H9 (cell line): ENCODE measurements at regions not wholly inside any gene's neighbourhood (a gene's known extent, or its start where the extent isn't known, plus 50 kb on each side); places are given as distances from the start of the nearest gene placed in this dataset.

ENCODE experiments used
- DNase-seq: peaks from one replicate; pipeline ENCODE4 v3.0.0-alpha.2; 2017
- H2AFZ ChIP-seq: one replicate; pipeline ENCODE4 v1.6.1; 2013; ENCODE audit warnings: mild to moderate bottlenecking, low read length, control low read depth, moderate library complexity
- H2AK5ac ChIP-seq: 2 replicates; pipeline ENCODE4 v1.6.1; 2013; ENCODE audit warnings: low read length, control low read depth, mixed read lengths; ENCODE audit not compliant: insufficient read length
- H2BK120ac ChIP-seq: one replicate; pipeline ENCODE4 v1.6.1; 2013; ENCODE audit warnings: low read depth, mild to moderate bottlenecking, low read length, control low read depth, inconsistent platforms; ENCODE audit not compliant: poor library complexity, severe bottlenecking
- H2BK12ac ChIP-seq: 2 replicates; pipeline ENCODE4 v1.6.1; 2013; ENCODE audit warnings: low read length, control low read depth, mixed read lengths, low read depth; ENCODE audit not compliant: insufficient read length
- H2BK15ac ChIP-seq: 2 replicates; pipeline ENCODE4 v1.6.1; 2013; ENCODE audit warnings: low read depth, low read length, control low read depth
- H2BK20ac ChIP-seq: one replicate; pipeline ENCODE4 v1.6.1; 2013; ENCODE audit warnings: low read depth, mild to moderate bottlenecking, low read length, control low read depth, inconsistent platforms; ENCODE audit not compliant: poor library complexity, severe bottlenecking
- H2BK5ac ChIP-seq: 2 replicates; pipeline ENCODE4 v1.6.1; 2013; ENCODE audit warnings: low read length, control low read depth, mixed read lengths; ENCODE audit not compliant: insufficient read length
- H3K14ac ChIP-seq: 2 replicates; pipeline ENCODE4 v1.6.1; 2013; ENCODE audit warnings: low read length, control low read depth; ENCODE audit not compliant: insufficient read depth
- H3K18ac ChIP-seq: 2 replicates; pipeline ENCODE4 v1.6.1; 2013; ENCODE audit warnings: low read depth, mild to moderate bottlenecking, mixed read lengths, low read length, control low read depth; ENCODE audit not compliant: insufficient read length
- H3K23ac ChIP-seq: 2 replicates; pipeline ENCODE4 v1.6.1; 2013; ENCODE audit warnings: low read length, control low read depth, mixed read lengths, low read depth; ENCODE audit not compliant: insufficient read length
- H3K23me2 ChIP-seq: 2 replicates; pipeline ENCODE4 v1.6.1; 2013; ENCODE audit warnings: low read depth, mild to moderate bottlenecking, mixed read lengths, low read length, control low read depth; ENCODE audit not compliant: insufficient read length, poor library complexity, severe bottlenecking
- H3K27ac ChIP-seq: 2 replicates; pipeline ENCODE4 v1.5.1; 2013; ENCODE audit warnings: low read length, control low read depth, mixed read lengths, low read depth; ENCODE audit not compliant: insufficient read length
- H3K27me3 ChIP-seq: 2 replicates; pipeline ENCODE4 v1.6.1; 2013; ENCODE audit warnings: low read length, control low read depth, inconsistent platforms; ENCODE audit not compliant: insufficient read depth
- H3K4ac ChIP-seq: 2 replicates; pipeline ENCODE4 v1.6.1; 2013; ENCODE audit warnings: low read depth, mild to moderate bottlenecking, control low read depth, inconsistent platforms, low read length, moderate library complexity
- H3K4me1 ChIP-seq: 2 replicates; pipeline ENCODE4 v1.6.1; 2013; ENCODE audit warnings: low read length, control low read depth, inconsistent platforms; ENCODE audit not compliant: insufficient read depth
- H3K4me2 ChIP-seq: 2 replicates; pipeline ENCODE4 v1.6.1; 2013; ENCODE audit warnings: low read length, control low read depth, mixed read lengths; ENCODE audit not compliant: insufficient read length, insufficient read depth
- H3K56ac ChIP-seq: 2 replicates; pipeline ENCODE4 v1.6.1; 2013; ENCODE audit warnings: low read depth, mild to moderate bottlenecking, mixed read lengths, low read length, control low read depth; ENCODE audit not compliant: insufficient read length
- H3K79me1 ChIP-seq: 2 replicates; pipeline ENCODE4 v1.6.1; 2013; ENCODE audit warnings: low read depth, mild to moderate bottlenecking, moderate library complexity, low read length, control low read depth, inconsistent platforms; ENCODE audit not compliant: insufficient read depth, poor library complexity, severe bottlenecking
- H3K79me2 ChIP-seq: 2 replicates; pipeline ENCODE4 v1.6.1; 2013; ENCODE audit warnings: low read length, control low read depth, inconsistent platforms; ENCODE audit not compliant: insufficient read depth
- H3K9ac ChIP-seq: 2 replicates; pipeline ENCODE4 v1.6.1; 2013; ENCODE audit warnings: low read length, control low read depth, mixed read lengths; ENCODE audit not compliant: insufficient read length; ENCODE audit errors: extremely low read depth
- H3K9me3 ChIP-seq: one replicate; pipeline ENCODE4 v1.6.1; 2013; ENCODE audit warnings: low read depth, low read length, inconsistent platforms; ENCODE audit not compliant: control insufficient read depth
- H3T11ph ChIP-seq: one replicate; pipeline ENCODE4 v1.6.1; 2013; ENCODE audit warnings: mild to moderate bottlenecking, low read length, control low read depth, inconsistent platforms
- H4K20me1 ChIP-seq: one replicate; pipeline ENCODE4 v1.6.1; 2013; ENCODE audit not compliant: control insufficient read depth, insufficient read length, insufficient read depth
- H4K5ac ChIP-seq: 2 replicates; pipeline ENCODE4 v1.6.1; 2013; ENCODE audit warnings: low read depth, mild to moderate bottlenecking, mixed read lengths, low read length, control low read depth; ENCODE audit not compliant: insufficient read length
- H4K8ac ChIP-seq: replicated peaks from 2 replicates; pipeline ENCODE4 v1.6.1; 2013; ENCODE audit warnings: low read length, control low read depth, mixed read lengths, low read depth; ENCODE audit not compliant: insufficient read length
- H4K91ac ChIP-seq: 2 replicates; pipeline ENCODE4 v1.6.1; 2013; ENCODE audit warnings: low read depth, mild to moderate bottlenecking, moderate library complexity, mixed read lengths, low read length, control low read depth; ENCODE audit not compliant: insufficient read length
- H3K27ac Mint-ChIP-seq, 3 experiments: 2 replicates in 2 of 3; 3 replicates in 1 of 3; pipeline ENCODE4 v1.8.0; 2020 to 2021; ENCODE audit warnings: mixed read lengths in 3 of 3, mild to moderate bottlenecking in 1 of 3, moderate library complexity in 1 of 3
- H3K27me3 Mint-ChIP-seq: 2 replicates; pipeline ENCODE4 v1.8.0; 2021; ENCODE audit warnings: low read depth, mild to moderate bottlenecking, moderate library complexity, mixed read lengths
- H3K36me3 Mint-ChIP-seq, 3 experiments: 2 replicates in 2 of 3; 3 replicates in 1 of 3; pipeline ENCODE4 v1.8.0; 2020 to 2021; ENCODE audit warnings: low read depth in 3 of 3, mixed read lengths in 3 of 3; ENCODE audit not compliant: insufficient read depth in 1 of 3
- H3K4me1 Mint-ChIP-seq, 2 experiments: 2 replicates each; pipeline ENCODE4 v1.8.0; 2020; ENCODE audit warnings: mixed read lengths in 2 of 2
- H3K4me3 Mint-ChIP-seq, 2 experiments: 2 replicates in 1 of 2; 3 replicates in 1 of 2; pipeline ENCODE4 v1.8.0; 2020 to 2021; ENCODE audit warnings: mild to moderate bottlenecking in 2 of 2, mixed read lengths in 2 of 2, moderate library complexity in 1 of 2
- H3K9me3 Mint-ChIP-seq, 2 experiments: 2 replicates in 1 of 2; 3 replicates in 1 of 2; pipeline ENCODE4 v1.8.0; 2020; ENCODE audit warnings: mild to moderate bottlenecking in 2 of 2, mixed read lengths in 2 of 2, moderate library complexity in 1 of 2
- CTCF ChIP-seq: fragments of 200-600 bp; sonication (generic); conservative IDR thresholded peaks from 3 replicates; pipeline ENCODE4 v1.8.0; 2021; ENCODE audit warnings: antibody characterized with exemption, mild to moderate bottlenecking
- WGBS: extraction: QIAGEN DNeasy Blood & Tissue Kit; methylation state at CpG from one replicate; pipeline ENCODE4 v1.1.7; 2013; ENCODE audit warnings: missing lambda C conversion rate, low lambda C conversion rate, mixed read lengths; ENCODE audit not compliant: insufficient read length; ENCODE audit errors: extremely low coverage; 5-methylcytosine and 5-hydroxymethylcytosine counted together

- Histone ChIP-seq H2AFZ (no peak overlapping the region), H2AK5ac (no peak overlapping the region), H3K79me2 (no peaks in the 10 kb centered on the region), H3K14ac (no peak overlapping the region), H3K27ac (no peak overlapping the region), H3K4ac (no peak overlapping the region), H2BK120ac (no peak overlapping the region), H3K4me1 (no peaks in the 10 kb centered on the region), H3K23me2 (no peaks in the 10 kb centered on the region), H4K91ac (no peak overlapping the region), H4K20me1 (no peaks in the 10 kb centered on the region), H3K18ac (no peak overlapping the region), H3K27me3 (no peaks in the 10 kb centered on the region), H2BK5ac (no peak overlapping the region), H3K56ac (no peak overlapping the region), H2BK20ac (no peak overlapping the region), H3K9ac (no peak overlapping the region), H2BK15ac (no peak overlapping the region), H3K9me3 (no peaks in the 10 kb centered on the region), H2BK12ac (no peak overlapping the region), H4K5ac (no peak overlapping the region), H3K79me1 (no peaks in the 10 kb centered on the region), H3K23ac (no peak overlapping the region), H3K4me2 (no peak overlapping the region), H4K8ac (no peak overlapping the region), H3T11ph (no peak overlapping the region)
- no peak overlapping the region for H3K4me3 Mint-ChIP-seq
- peaks cover 0 to 3% of the 10 kb centered on the region in 2 experiments; a peak in 1 of 5 replicates for H3K9me3 Mint-ChIP-seq
- no peak for DNase-seq
- H3K27ac Mint-ChIP-seq, result no peak overlapping the region
- no peaks in the 10 kb centered on the region for H3K36me3 Mint-ChIP-seq
- H3K27me3 Mint-ChIP-seq, result no peaks in the 10 kb centered on the region
- H3K4me1 Mint-ChIP-seq, result no peaks in the 10 kb centered on the region
- WGBS, result no CpG with 5 or more reads among the region's 2 CpGs
- no peak for TF ChIP-seq CTCF
Measured at GRCh38 chr3:514192-514591, 317.6 kb downstream of the CHL1 start.
